SU-DHL-6 (cell line): ENCODE measurements at regions not wholly inside any gene's neighbourhood (a gene's known extent, or its start where the extent isn't known, plus 50 kb on each side); places are given as distances from the start of the nearest gene placed in this dataset.

Experiments used
- H2AFZ ChIP-seq: fragments of 200-600 bp; sonication (generic); 2 replicates; pipeline ENCODE4 v1.6.1; 2014; ENCODE audit warnings: low read depth, mild to moderate bottlenecking, moderate library complexity, mixed read lengths, antibody characterized with exemption, low read length; ENCODE audit not compliant: severe bottlenecking
- H3F3A ChIP-seq: fragments of 200-600 bp; shearing (Covaris generic); 2 replicates; pipeline ENCODE4 v1.6.0; 2016; ENCODE audit warnings: antibody characterized with exemption, mild to moderate bottlenecking; ENCODE audit not compliant: insufficient read depth
- H3K27ac ChIP-seq: fragments of 200-600 bp; sonication (generic); 2 replicates; pipeline ENCODE4 v1.5.1; 2016; ENCODE audit warnings: low read depth, mild to moderate bottlenecking, low read length, moderate library complexity, mixed read lengths
- H3K27me3 ChIP-seq: fragments of 200-600 bp; sonication (generic), shearing (Covaris generic); 2 replicates; pipeline ENCODE4 v1.6.0; 2014; ENCODE audit warnings: mild to moderate bottlenecking, low read length
- H3K36me3 ChIP-seq: fragments of 200-600 bp; sonication (generic); 2 replicates; pipeline ENCODE4 v1.6.1; 2014; ENCODE audit warnings: mild to moderate bottlenecking, low read length, mixed read lengths
- H3K4me2 ChIP-seq: fragments of 300-600, 200-600 bp; shearing (Covaris generic), sonication (generic); 2 replicates; pipeline ENCODE4 v1.6.0; 2014; ENCODE audit warnings: low read length, low read depth, mild to moderate bottlenecking; ENCODE audit not compliant: poor library complexity, severe bottlenecking
- H3K4me3 ChIP-seq: fragments of 200-600 bp; sonication (generic); 2 replicates; pipeline ENCODE4 v1.5.1; 2014; ENCODE audit warnings: antibody characterized with exemption, low read length, mild to moderate bottlenecking, mixed read lengths; ENCODE audit not compliant: insufficient read depth, poor library complexity, severe bottlenecking
- H3K79me2 ChIP-seq: fragments of 200-600 bp; sonication (generic); 2 replicates; pipeline ENCODE4 v1.6.1; 2014; ENCODE audit warnings: mild to moderate bottlenecking, low read length, moderate library complexity; ENCODE audit not compliant: insufficient read depth
- H3K9ac ChIP-seq: fragments of 200-600 bp; sonication (generic); 2 replicates; pipeline ENCODE4 v1.7.0; 2014; ENCODE audit warnings: mild to moderate bottlenecking, low read length
- H3K9me2 ChIP-seq: fragments of 200-600 bp; sonication (generic); replicated peaks from 2 replicates; pipeline ENCODE4 v1.6.1; 2014; ENCODE audit warnings: low read length; ENCODE audit not compliant: insufficient read depth
- H3K9me3 ChIP-seq: fragments of 200-600 bp; sonication (generic); 2 replicates; pipeline ENCODE4 v1.6.1; 2014; ENCODE audit warnings: low read length, mixed read lengths; ENCODE audit not compliant: insufficient read depth
- H4K20me1 ChIP-seq: fragments of 200-600 bp; sonication (generic); 2 replicates; pipeline ENCODE4 v1.6.1; 2014; ENCODE audit warnings: low read depth, mild to moderate bottlenecking, antibody characterized with exemption, low read length, moderate library complexity, mixed read lengths
- CTCF ChIP-seq: fragments of 200-600 bp; sonication (generic); IDR thresholded peaks from one replicate; pipeline ENCODE4 v1.5.1; 2017; ENCODE audit warnings: antibody characterized with exemption, mild to moderate bottlenecking, low read length, moderate library complexity; ENCODE audit not compliant: insufficient read depth, poor library complexity, severe bottlenecking
- EZH2phosphoT487 ChIP-seq: fragments of 200-600 bp; sonication (generic), shearing (Covaris generic); conservative IDR thresholded peaks from 2 replicates; pipeline ENCODE4 v1.6.1; 2018; ENCODE audit warnings: mild to moderate bottlenecking, antibody characterized with exemption, low read length, moderate library complexity, mixed read lengths

GRCh38 chr7:148492157-148492860 lies 98.3 kb upstream of the C7orf33 start:
- H3F3A ChIP-seq: no peaks in the 10 kb centered on the region
- H3K9me2 ChIP-seq: no peaks in the 10 kb centered on the region
- TF ChIP-seq CTCF (no peak), EZH2phosphoT487 (no peak)

GRCh38 chr7:148495605-148496004 lies 95.0 kb upstream of the C7orf33 start:
- no peaks in the 10 kb centered on the region for H3K9me2 ChIP-seq
- no peak for TF ChIP-seq CTCF
- TF ChIP-seq EZH2phosphoT487: no peak
- no peak overlapping the region for H3K27ac ChIP-seq
- no peak overlapping the region for H2AFZ ChIP-seq
- no peaks in the 10 kb centered on the region for H3K36me3 ChIP-seq
- no peak overlapping the region for H3K9ac ChIP-seq
- no peaks in the 10 kb centered on the region for H3K9me3 ChIP-seq
- no peaks in the 10 kb centered on the region for H3K27me3 ChIP-seq
- no peaks in the 10 kb centered on the region for H3K79me2 ChIP-seq
- H4K20me1 ChIP-seq: no peaks in the 10 kb centered on the region
- no peak overlapping the region for H3K4me2 ChIP-seq
- no peaks in the 10 kb centered on the region for H3F3A ChIP-seq
- no peak overlapping the region for H3K4me3 ChIP-seq

More at GRCh38 chr7:148492157-148492860, 98.3 kb upstream of the C7orf33 start:
- Histone ChIP-seq H3K4me3 (no peak overlapping the region), H3K79me2 (no peaks in the 10 kb centered on the region), H3K36me3 (no peaks in the 10 kb centered on the region), H2AFZ (no peak overlapping the region), H3K27me3 (no peaks in the 10 kb centered on the region), H3K9me3 (no peaks in the 10 kb centered on the region), H3K9ac (no peak overlapping the region), H4K20me1 (no peaks in the 10 kb centered on the region), H3K27ac (no peak overlapping the region), H3K4me2 (no peak overlapping the region)

- H3K9me3 ChIP-seq: no peaks in the 10 kb centered on the region
- no peaks in the 10 kb centered on the region for H3F3A ChIP-seq
- H3K27ac ChIP-seq: no peak overlapping the region
- no peak overlapping the region for H3K4me3 ChIP-seq
- TF ChIP-seq EZH2phosphoT487 (no peak), CTCF (no peak)
- H3K36me3 ChIP-seq: no peaks in the 10 kb centered on the region
- H3K9ac ChIP-seq: no peak overlapping the region; the same call in 1 of the 2 replicates
- no peak overlapping the region for H2AFZ ChIP-seq
- no peaks in the 10 kb centered on the region for H3K79me2 ChIP-seq
- peak overlapping the region; percentile 34 for H3K4me2 ChIP-seq
- H4K20me1 ChIP-seq: no peaks in the 10 kb centered on the region
- no peaks in the 10 kb centered on the region for H3K27me3 ChIP-seq
- H3K9me2 ChIP-seq: no peaks in the 10 kb centered on the region
Measured at GRCh38 chr7:148500978-148501377, 89.6 kb upstream of the C7orf33 start.
